Transverse colon (tissue), 4 donors: ENCODE measurements at regions not wholly inside any gene's neighbourhood (a gene's known extent, or its start where the extent isn't known, plus 50 kb on each side); places are given as distances from the start of the nearest gene placed in this dataset.

ENCODE experiments used
- DNase-seq: peaks from one replicate; pipeline ENCODE4 v3.0.0-alpha.2; 2019
- H3K27ac ChIP-seq, 4 donors: fragments of 200-600 bp; sonication (generic); 2 replicates each; pipeline ENCODE4 v1.5.1; 2016 to 2018; ENCODE audit warnings: inconsistent platforms in 4 of 4
- H3K27me3 ChIP-seq: fragments of 200-600 bp; sonication (generic); 2 replicates; pipeline ENCODE4 v1.5.1; 2017; ENCODE audit warnings: inconsistent platforms
- H3K36me3 ChIP-seq, 4 donors: fragments of 200-600 bp; sonication (generic); 2 replicates each; pipeline ENCODE4 v1.5.1; 2017 to 2019; ENCODE audit warnings: inconsistent platforms in 4 of 4
- H3K4me1 ChIP-seq, 4 donors: fragments of 200-600 bp; sonication (generic); 2 replicates each; pipeline ENCODE4 v1.5.1; 2017 to 2020; ENCODE audit warnings: inconsistent platforms in 4 of 4
- H3K4me3 ChIP-seq, 4 donors: fragments of 200-600 bp; sonication (generic); 1 replicate in 1 of 4; 2 replicates in 3 of 4; pipeline versions ENCODE4 v1.5.1 to v1.6.1; 2017 to 2019; ENCODE audit warnings: inconsistent platforms in 4 of 4
- H3K9me3 ChIP-seq, 2 donors: fragments of 200-600 bp; sonication (generic); 2 replicates each; pipeline ENCODE4 v1.5.1; 2017 to 2019; ENCODE audit warnings: inconsistent platforms in 2 of 2
- CTCF ChIP-seq, 5 experiments: fragments of 200-600 bp in 3 of 5; fragments of 450-650 bp in 2 of 5; sonication (generic) in 3 of 5; IDR thresholded peaks; 1 replicate in 2 of 5; 2 replicates in 3 of 5; pipeline ENCODE4 v1.5.1; 2016 to 2017; ENCODE audit warnings: antibody characterized with exemption in 5 of 5, inconsistent platforms in 3 of 5, mild to moderate bottlenecking in 2 of 5, moderate library complexity in 1 of 5
- EP300 ChIP-seq: sonication (generic); formaldehyde crosslinking; IDR thresholded peaks from one replicate; pipeline ENCODE4 v1.6.1; 2017; ENCODE audit warnings: antibody characterized with exemption, low read depth
- POLR2A ChIP-seq: fragments of 450-650 bp; IDR thresholded peaks from one replicate; pipeline ENCODE4 v1.6.1; 2016; ENCODE audit warnings: antibody characterized with exemption, mild to moderate bottlenecking, moderate library complexity
- POLR2AphosphoS5 ChIP-seq, 3 donors: sonication (generic); formaldehyde crosslinking; IDR thresholded peaks; one replicate each; pipeline ENCODE4 v1.6.1; 2016; ENCODE audit warnings: antibody characterized with exemption in 3 of 3
- WGBS, 2 donors: methylation state at CpG; one replicate each; pipeline ENCODE4 v1.1.5; 2018; ENCODE audit warnings: low coverage in 1 of 2; 5-methylcytosine and 5-hydroxymethylcytosine counted together
- in situ Hi-C, 4 donors: fragments of 200-750 bp; cut with MboI; loops; one replicate each; pipeline versions ENCODE4 v1.15.0 to v1.15.1; 2017; ENCODE audit warnings: low sequenced_read_pairs in 3 of 4, low pct_ligation_motif_present in 1 of 4, low pct_unique_long_range_greater_than_20kb in 1 of 4
- intact Hi-C: fragments of 100-400 bp; cut with DNase I; formaldehyde crosslinking; loops from one replicate; pipeline ENCODE4 v1.15.1; 2023; ENCODE audit warnings: low total_unique reads

- DNase-seq, result no peak
- H3K27ac ChIP-seq, result no peak overlapping the region
- WGBS, 2 donors, result 72 to 75% methylated on average over 2 of the region's 2 CpGs
- H3K4me1 ChIP-seq, result no peaks in the 10 kb centered on the region
- intact Hi-C loops (no loop called here), in situ Hi-C loops (loop anchor here in 1 of 4 donors (25.0 kb wide), 1 partner anchor 581 kb away; the partner anchor contains the start of gene ADCY2)
- H3K27me3 ChIP-seq, result no peaks in the 10 kb centered on the region
- peaks cover 6 to 7% of the 10 kb centered on the region in 2 donors for H3K9me3 ChIP-seq
- H3K4me3 ChIP-seq, result no peak overlapping the region
- H3K36me3 ChIP-seq, result no peaks in the 10 kb centered on the region
- TF ChIP-seq POLR2A, result no peak
Observed at GRCh38 chr5:6806668-6807067, 93.4 kb downstream of the TENT4A start.

- H3K9me3 ChIP-seq, result peaks cover 6 to 7% of the 10 kb centered on the region in 2 donors
- no peak overlapping the region for H3K4me3 ChIP-seq
- in situ Hi-C loops, result loop anchor here in 1 of 4 donors (25.0 kb wide), 1 partner anchor 579 kb away; the partner anchor contains the start of gene ADCY2
- DNase-seq, result no peak
- 89% methylated on average over 7 of the region's 7 CpGs; no CpG with 5 or more reads in 1 of the 2 donors for WGBS, 2 donors
- H3K27me3 ChIP-seq, result no peaks in the 10 kb centered on the region
- no peaks in the 10 kb centered on the region for H3K36me3 ChIP-seq
- no peak overlapping the region for H3K27ac ChIP-seq
- H3K4me1 ChIP-seq, result peaks cover 0 to 9% (median 5%) of the 10 kb centered on the region in 4 donors
- TF ChIP-seq EP300 (no peak), CTCF (IDR thresholded peaks at IDR 0.05) (no peak), POLR2A (no peak), POLR2AphosphoS5 (IDR thresholded peaks at IDR 0.05) (no peak)
- intact Hi-C loops, result no loop called here
Observed at GRCh38 chr5:6808462-6808861, 95.2 kb downstream of the TENT4A start.

GRCh38 chr5:6810641-6811405, 97.6 kb downstream of the TENT4A start:
- no peaks in the 10 kb centered on the region for H3K36me3 ChIP-seq
- intact Hi-C loops (no loop called here), in situ Hi-C loops (loop anchor here in 1 of 4 donors (25.0 kb wide), 1 partner anchor 576 kb away; the partner anchor contains the start of gene ADCY2)
- WGBS, 2 donors, result 75 to 83% methylated on average over 2 to 8 of the region's 8 CpGs
- H3K27me3 ChIP-seq, result no peaks in the 10 kb centered on the region
- TF ChIP-seq POLR2AphosphoS5 (IDR thresholded peaks at IDR 0.05) (no peak), POLR2A (no peak)
- peaks cover 0 to 13% (median 6%) of the 10 kb centered on the region in 4 donors for H3K4me1 ChIP-seq
- H3K27ac ChIP-seq, result no peak overlapping the region
- no peak overlapping the region for H3K4me3 ChIP-seq
- peaks cover 6 to 7% of the 10 kb centered on the region in 2 donors for H3K9me3 ChIP-seq
- DNase-seq, result no peak

- DNase-seq, result no peak
- Histone ChIP-seq H3K4me3 (no peak overlapping the region), H3K27ac (no peak overlapping the region), H3K4me1 (peaks cover 0 to 13% (median 6%) of the 10 kb centered on the region in 4 donors), H3K36me3 (no peaks in the 10 kb centered on the region), H3K27me3 (peaks cover 4% of the 10 kb centered on the region), H3K9me3 (no peaks in the 10 kb centered on the region)
- in situ Hi-C loops (loop anchor here in 1 of 4 donors (25.0 kb wide), 1 partner anchor 575 kb away; the partner anchor contains the start of gene ADCY2), intact Hi-C loops (no loop called here)
- no peak for TF ChIP-seq EP300
- no peak for TF ChIP-seq CTCF (IDR thresholded peaks at IDR 0.05)
- no peak for TF ChIP-seq POLR2A
- no peak for TF ChIP-seq POLR2AphosphoS5 (IDR thresholded peaks at IDR 0.05)
- 40 to 53% methylated on average over 1 to 4 of the region's 4 CpGs for WGBS, 2 donors
Observed at GRCh38 chr5:6812091-6812490, 98.9 kb downstream of the TENT4A start.
